Stimulated activated effector memory CD8-positive, alpha-beta T cell treated with anti-CD3 and anti-CD28 coated beads, Interleukin-12 subunit alpha, Interleukin-12 subunit beta, amount 100 ng/mL, for 72 hours (primary cell): ENCODE measurements at regions not wholly inside any gene's neighbourhood (a gene's known extent, or its start where the extent isn't known, plus 50 kb on each side); places are given as distances from the start of the nearest gene placed in this dataset.

Source experiments
- ATAC-seq: fragments of 150-1000 bp; cut with Tn5 transposase; 2 replicates; pipeline ENCODE4 v1.10.0; 2021
- DNase-seq, 2 donors: peaks; one replicate each; pipeline ENCODE4 v3.0.0; 2021 to 2022; ENCODE audit warnings: low spot score in 2 of 2
- H3K27ac Mint-ChIP-seq: one replicate; pipeline ENCODE4 v1.8.0; 2022; ENCODE audit warnings: mild to moderate bottlenecking, mixed read lengths
- H3K36me3 Mint-ChIP-seq: one replicate; pipeline ENCODE4 v1.8.0; 2022; ENCODE audit warnings: mild to moderate bottlenecking, mixed read lengths
- H3K4me1 Mint-ChIP-seq: one replicate; pipeline ENCODE4 v1.8.0; 2022; ENCODE audit warnings: mixed read lengths
- H3K4me3 Mint-ChIP-seq: one replicate; pipeline ENCODE4 v1.8.0; 2022; ENCODE audit warnings: mild to moderate bottlenecking, mixed read lengths
- H3K9me3 Mint-ChIP-seq: one replicate; pipeline ENCODE4 v1.8.0; 2022; ENCODE audit warnings: mixed read lengths

DNA sequence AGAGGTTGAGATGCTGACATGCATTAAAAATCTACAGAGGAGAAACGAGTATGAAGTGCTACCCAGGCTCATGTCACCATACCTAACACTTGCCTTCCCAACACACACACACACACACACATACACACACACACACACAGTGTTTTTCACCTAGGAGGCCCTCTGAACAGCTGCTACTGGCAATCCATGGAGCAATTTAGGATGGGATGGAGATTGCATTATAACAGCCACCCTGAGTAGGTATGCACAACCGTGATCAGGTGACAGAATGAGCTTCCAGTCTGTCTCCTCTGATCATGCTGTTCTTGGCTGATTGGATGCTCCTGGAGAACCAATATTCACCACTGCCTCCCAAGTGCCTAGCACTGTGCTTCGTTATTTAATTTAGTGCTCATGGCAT, 528.5 kb upstream of the CDH5 start:
- H3K4me3 Mint-ChIP-seq = no peak overlapping the region
- H3K4me1 Mint-ChIP-seq = no peaks in the 10 kb centered on the region
- H3K9me3 Mint-ChIP-seq = peaks cover 6% of the 10 kb centered on the region
- no peak for DNase-seq
- no peak for ATAC-seq
- no peak overlapping the region for H3K27ac Mint-ChIP-seq
- H3K36me3 Mint-ChIP-seq = no peaks in the 10 kb centered on the region

DNA sequence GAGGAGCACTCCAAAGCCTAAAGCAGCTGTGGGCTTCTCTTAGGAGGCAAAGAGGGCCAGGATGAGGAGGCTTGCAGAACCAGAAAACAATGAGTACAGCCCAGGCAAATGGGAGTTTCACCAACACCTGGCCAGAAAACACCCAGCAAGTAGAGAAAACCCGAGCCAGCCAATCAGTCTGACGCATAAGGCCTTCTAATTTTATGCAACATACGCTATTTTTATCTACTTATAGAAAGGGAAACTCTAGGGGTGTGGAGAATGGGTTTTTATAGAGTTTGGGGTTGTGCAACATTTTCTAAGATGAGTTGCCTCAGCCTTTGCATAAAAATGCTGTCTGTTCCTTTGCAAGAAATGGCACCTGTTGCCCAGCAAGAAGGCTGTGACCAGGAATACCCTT, 529.0 kb upstream of the CDH5 start:
- ATAC-seq = no peak

DNA sequence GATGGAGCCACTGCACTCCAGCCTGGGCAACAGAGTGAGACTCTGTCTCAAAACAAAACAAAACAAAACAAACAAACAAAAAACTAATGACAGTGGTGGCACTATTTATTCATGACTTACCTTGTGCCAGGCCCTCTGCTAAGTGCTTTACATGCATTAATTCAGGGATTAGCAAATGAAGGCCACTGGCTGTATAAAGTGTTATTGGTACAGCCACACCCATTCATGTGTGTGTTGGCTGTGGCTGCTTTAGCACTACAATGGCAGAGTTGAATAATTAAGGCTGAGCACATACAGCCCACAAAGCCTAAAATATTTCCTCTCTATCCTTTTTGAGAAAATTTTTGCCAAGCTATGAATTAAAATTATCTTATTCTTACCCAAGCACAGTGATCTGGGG, 531.8 kb upstream of the CDH5 start:
- ATAC-seq = no peak
- Mint-ChIP-seq H3K9me3 (peaks cover 3% of the 10 kb centered on the region), H3K4me1 (no peaks in the 10 kb centered on the region), H3K36me3 (no peaks in the 10 kb centered on the region), H3K27ac (no peak overlapping the region), H3K4me3 (no peak overlapping the region)
- no peak for DNase-seq

More for the DNA sequence above, 529.0 kb upstream of the CDH5 start:
- no peaks in the 10 kb centered on the region for H3K36me3 Mint-ChIP-seq
- H3K4me3 Mint-ChIP-seq = no peak overlapping the region
- no peak for DNase-seq
- H3K27ac Mint-ChIP-seq = no peak overlapping the region
- no peaks in the 10 kb centered on the region for H3K4me1 Mint-ChIP-seq
- H3K9me3 Mint-ChIP-seq = peaks cover 6% of the 10 kb centered on the region

DNA sequence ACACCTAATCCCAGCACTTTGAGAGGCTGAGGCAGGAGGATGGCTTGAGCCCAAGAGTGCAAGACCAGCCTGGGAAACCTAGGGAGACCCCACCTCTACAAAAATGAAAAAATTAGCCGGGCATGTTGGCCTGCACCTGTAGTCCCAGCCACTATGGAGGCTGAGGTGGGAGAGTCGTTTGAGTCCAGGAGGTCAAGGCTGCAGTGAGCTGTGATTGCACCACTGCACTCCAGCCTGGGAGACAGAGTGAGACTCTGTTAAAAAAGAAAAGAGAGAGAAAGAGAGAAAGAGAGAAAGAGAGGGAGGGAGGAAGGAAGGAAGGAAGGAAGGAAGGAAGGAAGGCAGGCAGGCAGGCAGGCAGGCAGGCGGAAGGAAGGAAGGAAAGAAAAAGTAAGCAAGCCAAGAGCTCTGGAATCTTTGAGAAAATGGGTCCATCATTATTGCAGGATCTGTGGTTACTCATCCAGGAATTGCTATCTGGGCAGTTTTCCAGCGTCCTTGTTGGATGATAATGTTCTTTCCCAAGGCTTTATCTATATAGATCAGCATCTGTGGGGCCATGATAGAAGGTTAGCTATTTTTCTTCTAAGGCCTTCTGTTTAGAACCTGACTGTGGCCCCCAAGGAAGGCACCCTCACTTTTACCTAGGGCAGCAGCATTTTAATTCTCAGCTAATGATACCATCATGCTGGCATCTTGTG, 533.2 kb upstream of the CDH5 start:
- DNase-seq (no peak), ATAC-seq (no peak)
- H3K36me3 Mint-ChIP-seq = no peaks in the 10 kb centered on the region
- no peak overlapping the region for H3K27ac Mint-ChIP-seq
- H3K4me1 Mint-ChIP-seq = no peaks in the 10 kb centered on the region
- no peak overlapping the region for H3K4me3 Mint-ChIP-seq
- peaks cover 3% of the 10 kb centered on the region for H3K9me3 Mint-ChIP-seq

DNA sequence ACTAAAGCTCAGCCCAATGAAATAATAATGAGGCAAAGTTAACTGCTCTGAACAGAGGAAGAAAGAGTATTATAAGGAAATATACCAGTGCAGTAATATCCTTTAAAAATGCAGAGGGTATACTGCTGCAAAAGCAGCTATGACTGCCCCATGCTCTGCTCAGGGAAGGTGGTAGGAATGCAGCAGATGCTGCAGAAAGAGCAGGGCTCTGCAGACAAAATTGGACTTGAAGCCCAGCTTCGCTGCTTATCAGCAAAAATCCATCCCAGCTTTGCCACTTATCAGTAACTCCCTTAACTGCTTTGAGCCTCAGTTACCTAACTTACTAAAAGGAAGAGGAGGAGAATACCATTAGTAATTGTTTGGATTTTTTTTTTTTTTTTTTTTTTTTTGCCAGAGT, 533.8 kb upstream of the CDH5 start:
- Mint-ChIP-seq H3K9me3 (peaks cover 6% of the 10 kb centered on the region), H3K4me1 (no peaks in the 10 kb centered on the region), H3K4me3 (no peak overlapping the region), H3K36me3 (no peaks in the 10 kb centered on the region), H3K27ac (no peak overlapping the region)
- no peak for DNase-seq
- no peak for ATAC-seq

DNA sequence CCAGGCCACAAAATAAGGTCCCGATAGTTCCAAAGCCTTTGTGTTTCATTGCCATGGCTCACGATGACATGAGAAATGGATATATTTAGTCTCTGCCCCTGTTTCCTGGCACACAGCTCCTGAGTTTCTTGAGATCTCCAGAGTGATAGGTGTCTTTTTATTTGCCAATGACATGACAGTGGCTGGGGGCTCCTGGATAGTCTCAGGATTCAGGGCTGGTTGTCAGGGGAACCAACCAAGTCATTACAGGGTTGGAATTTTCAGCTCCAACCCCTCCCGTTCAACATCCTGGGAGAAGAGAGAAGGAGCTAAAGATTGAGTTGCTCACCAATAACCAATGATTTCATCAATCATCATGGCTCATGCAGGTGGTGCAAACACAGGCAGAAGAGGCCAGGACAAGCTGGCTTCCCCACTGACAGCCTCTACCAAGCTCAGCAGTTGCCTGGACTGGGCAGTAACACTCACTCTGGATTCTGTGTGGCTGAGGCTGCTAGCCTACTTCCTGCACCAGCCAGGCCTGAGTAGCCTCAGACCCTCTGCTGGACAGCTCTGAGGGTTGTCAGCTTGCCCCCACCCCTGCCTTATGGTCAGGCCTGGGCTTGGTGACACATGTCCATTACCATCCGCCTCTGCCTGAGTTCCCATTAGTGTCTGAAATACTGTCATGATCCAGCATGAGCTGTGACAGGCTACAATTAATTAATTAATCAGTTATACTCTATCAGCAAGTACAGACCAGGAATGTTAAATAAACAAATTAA, 534.4 kb upstream of the CDH5 start:
- ATAC-seq (peak; percentile 29), DNase-seq (no peak)
- Mint-ChIP-seq H3K36me3 (no peaks in the 10 kb centered on the region), H3K4me3 (no peak overlapping the region), H3K27ac (no peak overlapping the region), H3K9me3 (peaks cover 10% of the 10 kb centered on the region), H3K4me1 (no peaks in the 10 kb centered on the region)

DNA sequence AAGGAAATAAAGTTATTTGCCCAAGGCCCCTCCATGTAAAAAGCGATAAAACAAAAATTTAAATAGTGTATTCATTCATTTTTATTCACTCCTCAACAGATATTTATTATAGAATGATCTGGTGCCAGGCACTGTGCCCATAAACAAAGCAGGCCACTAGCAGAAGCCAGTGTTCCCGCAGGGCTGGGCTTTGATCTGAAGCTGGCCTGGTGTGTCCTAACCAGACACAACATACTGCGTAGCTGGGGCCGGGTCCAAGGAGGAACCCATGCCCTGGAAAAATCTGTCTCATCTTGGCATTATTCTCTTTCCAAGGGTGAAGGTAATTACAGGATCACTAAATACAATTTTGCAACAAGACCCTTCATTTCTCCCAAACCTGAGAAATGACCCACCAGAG, 537.4 kb upstream of the CDH5 start:
- Mint-ChIP-seq H3K9me3 (peaks cover 11% of the 10 kb centered on the region), H3K36me3 (no peaks in the 10 kb centered on the region), H3K4me3 (no peak overlapping the region), H3K27ac (no peak overlapping the region), H3K4me1 (no peaks in the 10 kb centered on the region)
- DNase-seq (no peak), ATAC-seq (no peak)

DNA sequence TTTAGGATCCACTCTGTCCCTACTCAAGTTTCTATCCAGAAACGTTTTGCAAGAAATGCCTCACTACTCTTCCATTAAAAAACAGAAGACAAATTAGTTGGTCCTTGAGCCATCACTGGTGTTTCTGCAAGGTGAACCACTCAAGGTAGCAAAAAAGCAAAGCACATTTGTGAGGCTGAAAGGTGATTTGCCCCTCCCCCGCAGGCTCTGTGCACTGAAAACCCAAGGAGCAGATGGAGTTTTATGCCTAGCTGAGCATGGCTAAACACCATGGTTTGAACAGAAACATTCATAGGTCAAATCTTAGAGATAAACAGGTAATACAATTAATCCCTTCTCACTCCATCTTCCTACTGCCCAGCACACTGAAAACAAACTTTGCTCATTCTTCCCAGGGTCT, 538.2 kb upstream of the CDH5 start:
- Mint-ChIP-seq H3K9me3 (peaks cover 10% of the 10 kb centered on the region), H3K4me3 (no peak overlapping the region), H3K36me3 (no peaks in the 10 kb centered on the region), H3K4me1 (no peaks in the 10 kb centered on the region), H3K27ac (no peak overlapping the region)
- DNase-seq (no peak), ATAC-seq (no peak)

DNA sequence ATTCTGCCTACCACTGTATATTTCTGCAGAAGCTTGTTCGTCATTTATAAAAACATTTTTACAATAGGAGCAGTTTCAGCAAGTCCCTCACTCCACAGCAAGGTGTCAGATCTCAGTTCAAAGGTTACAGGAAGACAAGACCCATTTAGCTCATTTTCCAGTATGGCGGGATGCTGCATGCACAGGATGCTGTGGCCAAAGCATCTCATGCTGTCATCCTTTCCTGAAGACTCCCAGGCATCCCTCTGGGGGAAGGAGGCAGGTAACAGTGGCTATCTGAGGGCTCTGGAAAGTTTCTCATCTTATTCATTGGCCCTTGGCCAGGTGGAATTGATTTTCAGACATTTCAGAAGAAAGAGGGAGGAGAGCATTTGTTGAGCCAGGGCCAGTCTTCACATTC, 539.3 kb upstream of the CDH5 start:
- Mint-ChIP-seq H3K36me3 (no peaks in the 10 kb centered on the region), H3K4me3 (no peak overlapping the region), H3K4me1 (no peaks in the 10 kb centered on the region), H3K27ac (no peak overlapping the region), H3K9me3 (peaks cover 8% of the 10 kb centered on the region)
- DNase-seq (no peak), ATAC-seq (no peak)

DNA sequence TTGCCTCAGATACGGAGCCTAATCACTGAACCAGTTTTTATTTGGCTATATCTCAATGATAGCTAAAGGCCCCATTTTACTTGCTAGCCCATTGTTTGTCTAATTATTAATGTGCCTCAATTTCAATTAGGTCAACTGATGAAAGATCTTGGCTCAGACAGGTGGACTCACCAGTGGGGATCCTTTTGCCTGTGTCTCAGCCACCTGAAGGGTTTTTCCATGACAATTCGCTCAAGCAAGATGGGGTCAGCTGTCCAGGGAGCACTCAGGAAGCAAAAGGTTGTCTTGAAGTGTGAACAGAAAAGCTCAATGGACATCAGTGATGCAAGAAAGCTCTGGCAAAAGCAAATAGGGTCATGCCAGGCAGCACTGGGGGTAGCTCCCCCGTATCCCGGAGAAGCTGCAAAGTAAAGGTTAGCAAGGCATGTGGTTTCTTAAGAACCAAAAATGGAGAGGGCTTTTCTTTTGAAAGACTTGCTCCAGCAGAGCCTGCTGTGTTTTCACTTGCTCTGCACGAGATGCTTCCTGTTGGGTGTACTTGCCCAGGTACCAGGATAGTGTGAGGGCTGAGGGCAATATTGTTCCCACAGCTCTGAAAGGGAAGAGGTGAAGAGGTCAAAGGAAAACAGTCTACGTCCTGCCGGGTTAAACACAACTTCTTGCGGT, 541.2 kb upstream of the CDH5 start:
- H3K4me3 Mint-ChIP-seq = no peak overlapping the region
- ATAC-seq = no peak
- no peaks in the 10 kb centered on the region for H3K4me1 Mint-ChIP-seq
- no peak overlapping the region for H3K27ac Mint-ChIP-seq
- H3K36me3 Mint-ChIP-seq = no peaks in the 10 kb centered on the region
- peaks cover 8% of the 10 kb centered on the region for H3K9me3 Mint-ChIP-seq
- DNase-seq = no peak

DNA sequence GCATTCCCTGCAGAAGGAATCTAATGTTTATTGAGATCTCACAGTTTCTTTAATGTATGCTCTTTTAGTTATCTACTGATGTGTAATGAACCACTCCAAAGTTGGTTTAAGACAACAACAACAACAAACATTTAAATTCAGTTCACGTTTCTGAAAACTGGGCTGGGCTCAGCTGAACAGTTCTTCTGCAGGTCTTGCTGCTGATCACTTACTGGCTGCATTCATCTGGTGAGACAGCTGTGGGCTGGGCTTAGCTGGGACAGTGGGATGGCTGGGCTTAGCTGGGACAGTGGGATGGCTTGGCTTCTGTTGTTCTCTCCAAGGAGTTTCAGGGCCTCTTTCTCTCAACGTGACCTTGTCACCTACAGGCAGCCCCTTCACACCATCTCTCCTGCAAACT, 544.3 kb upstream of the CDH5 start:
- DNase-seq = no peak
- Mint-ChIP-seq H3K9me3 (peaks cover 2% of the 10 kb centered on the region), H3K4me3 (no peak overlapping the region), H3K27ac (no peak overlapping the region), H3K4me1 (no peaks in the 10 kb centered on the region), H3K36me3 (no peaks in the 10 kb centered on the region)
- ATAC-seq = no peak

DNA sequence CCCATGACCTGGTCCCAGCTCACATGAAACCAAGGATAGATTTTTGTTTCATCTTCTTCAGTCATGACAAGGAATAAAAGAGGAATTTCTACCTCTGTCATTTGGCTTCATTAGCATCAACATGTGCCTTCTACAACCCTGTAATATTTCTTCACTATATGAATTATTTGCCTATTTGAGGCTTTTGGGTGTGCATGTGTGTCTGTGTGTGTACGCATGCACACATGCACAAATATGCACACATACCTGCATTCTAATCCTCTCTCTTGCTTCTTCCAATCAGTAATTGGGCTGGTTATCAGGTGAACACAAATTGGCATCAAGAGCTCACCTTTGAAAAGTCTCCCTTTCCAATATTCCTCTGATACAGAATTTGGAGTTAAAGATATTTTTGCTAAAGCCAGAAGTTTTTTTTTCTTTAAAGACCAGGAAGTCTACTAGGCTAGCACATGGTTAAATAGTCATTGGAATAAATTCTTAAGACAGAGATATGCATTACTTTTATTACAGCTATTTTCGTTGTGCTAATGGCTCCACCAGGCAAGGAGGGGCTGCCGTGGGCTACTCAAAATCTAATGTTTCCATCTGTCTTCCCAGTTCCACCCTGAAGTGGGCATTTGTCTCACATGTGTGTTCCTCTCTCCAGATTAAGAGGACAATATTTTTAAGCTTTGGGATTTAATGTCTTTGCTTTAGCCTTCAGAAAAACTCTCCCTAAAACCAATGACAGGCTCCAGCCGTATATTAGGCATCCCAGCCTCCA, 547.2 kb upstream of the CDH5 start:
- no peak overlapping the region for H3K27ac Mint-ChIP-seq

DNA sequence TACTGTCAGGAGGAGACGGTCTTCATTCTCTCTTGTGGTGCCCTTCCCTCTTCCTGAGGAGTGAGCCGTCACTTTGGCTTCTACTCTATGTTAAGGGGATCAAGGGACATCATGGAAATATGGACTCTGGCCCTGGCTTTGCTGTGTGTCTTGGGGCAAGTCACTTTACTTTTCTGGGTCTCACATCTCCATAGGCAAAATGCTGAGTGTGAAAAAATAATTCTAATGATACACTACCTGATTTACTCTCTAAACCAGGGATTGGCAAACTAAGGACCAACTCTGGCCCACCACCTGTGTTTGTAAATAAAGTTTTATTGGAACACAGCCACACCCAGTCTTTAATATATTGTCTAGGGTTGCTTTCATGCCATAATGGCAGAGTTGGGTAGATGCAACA, 548.7 kb upstream of the CDH5 start:
- Mint-ChIP-seq H3K27ac (no peak overlapping the region), H3K9me3 (peaks cover 7% of the 10 kb centered on the region), H3K4me3 (no peak overlapping the region), H3K36me3 (no peaks in the 10 kb centered on the region), H3K4me1 (no peaks in the 10 kb centered on the region)
- no peak for DNase-seq
- ATAC-seq = no peak

More for the DNA sequence above, 547.2 kb upstream of the CDH5 start:
- no peak overlapping the region for H3K4me3 Mint-ChIP-seq
- DNase-seq = no peak
- peaks cover 5% of the 10 kb centered on the region for H3K9me3 Mint-ChIP-seq
- no peaks in the 10 kb centered on the region for H3K36me3 Mint-ChIP-seq
- ATAC-seq = no peak
- no peaks in the 10 kb centered on the region for H3K4me1 Mint-ChIP-seq

DNA sequence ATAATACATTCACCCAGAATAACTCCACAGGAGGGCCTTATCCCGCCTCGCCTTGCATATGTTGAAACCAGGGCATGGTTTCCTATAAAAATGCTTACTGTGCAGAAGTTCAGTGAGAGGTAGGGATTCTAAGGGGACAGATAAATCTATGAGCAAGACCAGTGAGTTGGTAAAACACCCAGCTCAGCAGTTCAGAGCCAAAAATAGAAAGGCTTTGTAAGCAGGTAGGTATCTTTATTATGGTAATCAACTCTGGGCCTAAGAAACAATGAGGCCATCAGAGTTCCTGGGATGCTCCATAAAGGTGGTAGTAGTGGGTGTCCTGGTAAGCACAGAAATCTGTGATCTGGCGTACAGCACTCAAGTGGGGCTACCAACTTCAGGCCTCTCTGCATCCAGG, 549.4 kb upstream of the CDH5 start:
- H3K4me1 Mint-ChIP-seq = no peaks in the 10 kb centered on the region
- ATAC-seq (no peak), DNase-seq (no peak)
- no peak overlapping the region for H3K4me3 Mint-ChIP-seq
- H3K36me3 Mint-ChIP-seq = no peaks in the 10 kb centered on the region
- H3K9me3 Mint-ChIP-seq = peaks cover 12% of the 10 kb centered on the region
- no peak overlapping the region for H3K27ac Mint-ChIP-seq

DNA sequence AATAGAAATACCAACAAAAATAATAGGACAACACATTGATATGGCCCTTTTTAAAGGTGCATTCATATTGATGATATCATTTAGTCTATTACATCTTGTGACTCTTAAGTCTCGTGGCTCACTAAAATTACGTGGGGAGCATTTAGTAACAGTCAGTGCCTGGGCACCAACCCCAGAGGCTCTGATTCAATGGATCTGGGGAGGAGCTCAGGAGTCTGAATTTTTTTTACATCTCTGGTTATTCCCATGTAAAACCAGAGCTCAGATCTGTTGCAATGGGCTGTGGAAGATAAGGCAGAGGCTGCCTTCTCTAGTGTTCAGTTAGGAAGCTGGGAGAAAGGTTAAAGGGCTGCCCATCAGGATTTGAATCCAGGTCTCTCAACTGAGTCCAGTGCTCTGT, 549.9 kb upstream of the CDH5 start:
- Mint-ChIP-seq H3K27ac (no peak overlapping the region), H3K4me1 (no peaks in the 10 kb centered on the region), H3K36me3 (no peaks in the 10 kb centered on the region), H3K4me3 (no peak overlapping the region), H3K9me3 (peaks cover 12% of the 10 kb centered on the region)
- no peak for DNase-seq
- ATAC-seq = no peak
